ENCODE measurements at regions not wholly inside any gene's neighbourhood (a gene's known extent, or its start where the extent isn't known, plus 50 kb on each side); places are given as distances from the start of the nearest gene placed in this dataset.

GRCh38 chr5:60010853-60011252, 117.3 kb upstream of the PDE4D start:
- no peak overlapping the region for H3K4me3 ChIP-seq (ENCODE audit: low read depth, low read length)
- H3K36me3 ChIP-seq (ENCODE audit: control insufficient read depth, insufficient read depth, low read length) = no peaks in the 10 kb centered on the region
- DNase-seq (ENCODE audit: low read depth) = no peak
- TF ChIP-seq CTCF (IDR thresholded peaks at IDR 0.05; ENCODE audit: insufficient read depth, low read length, poor library complexity, severe bottlenecking) = no peak
- no peaks in the 10 kb centered on the region for H3K27me3 ChIP-seq (ENCODE audit: control insufficient read depth, insufficient read depth, low read length)

- no peak for DNase-seq (ENCODE audit: low read depth)
- TF ChIP-seq CTCF (IDR thresholded peaks at IDR 0.05; ENCODE audit: insufficient read depth, low read length, poor library complexity, severe bottlenecking) = peak; percentile 6
- Histone ChIP-seq H3K27me3 (ENCODE audit: control insufficient read depth, insufficient read depth, low read length) (no peaks in the 10 kb centered on the region), H3K4me3 (ENCODE audit: low read depth, low read length) (no peak overlapping the region), H3K36me3 (ENCODE audit: control insufficient read depth, insufficient read depth, low read length) (no peaks in the 10 kb centered on the region)
Measured at GRCh38 chr5:60010328-60010727, 116.8 kb upstream of the PDE4D start.

- Histone ChIP-seq H3K27me3 (ENCODE audit: control insufficient read depth, insufficient read depth, low read length) (no peaks in the 10 kb centered on the region), H3K4me3 (ENCODE audit: low read depth, low read length) (no peak overlapping the region), H3K36me3 (ENCODE audit: control insufficient read depth, insufficient read depth, low read length) (no peaks in the 10 kb centered on the region)
- no peak for TF ChIP-seq CTCF (IDR thresholded peaks at IDR 0.05; ENCODE audit: insufficient read depth, low read length, poor library complexity, severe bottlenecking)
- no peak for DNase-seq (ENCODE audit: low read depth)
Measured at GRCh38 chr5:60007729-60008128, 114.2 kb upstream of the PDE4D start.

- TF ChIP-seq CTCF (IDR thresholded peaks at IDR 0.05; ENCODE audit: insufficient read depth, low read length, poor library complexity, severe bottlenecking) = no peak
- DNase-seq (ENCODE audit: low read depth) = peak; percentile 31
Measured at GRCh38 chr5:59999056-59999455, 105.5 kb upstream of the PDE4D start.

GRCh38 chr5:59992206-59992605, 98.7 kb upstream of the PDE4D start:
- H3K36me3 ChIP-seq (ENCODE audit: control insufficient read depth, insufficient read depth, low read length) = no peaks in the 10 kb centered on the region
- DNase-seq (ENCODE audit: low read depth) = no peak
- no peak for TF ChIP-seq CTCF (IDR thresholded peaks at IDR 0.05; ENCODE audit: insufficient read depth, low read length, poor library complexity, severe bottlenecking)
- H3K27me3 ChIP-seq (ENCODE audit: control insufficient read depth, insufficient read depth, low read length) = no peaks in the 10 kb centered on the region
- no peak overlapping the region for H3K4me3 ChIP-seq (ENCODE audit: low read depth, low read length)

More at GRCh38 chr5:59999056-59999455, 105.5 kb upstream of the PDE4D start:
- H3K36me3 ChIP-seq (ENCODE audit: control insufficient read depth, insufficient read depth, low read length) = no peaks in the 10 kb centered on the region
- H3K4me3 ChIP-seq (ENCODE audit: low read depth, low read length) = no peak overlapping the region
- no peaks in the 10 kb centered on the region for H3K27me3 ChIP-seq (ENCODE audit: control insufficient read depth, insufficient read depth, low read length)

GRCh38 chr5:59988396-59988795, 94.9 kb upstream of the PDE4D start:
- Histone ChIP-seq H3K4me3 (ENCODE audit: low read depth, low read length) (no peak overlapping the region), H3K27me3 (ENCODE audit: control insufficient read depth, insufficient read depth, low read length) (no peaks in the 10 kb centered on the region), H3K36me3 (ENCODE audit: control insufficient read depth, insufficient read depth, low read length) (no peaks in the 10 kb centered on the region)
- no peak for TF ChIP-seq CTCF (IDR thresholded peaks at IDR 0.05; ENCODE audit: insufficient read depth, low read length, poor library complexity, severe bottlenecking)
- DNase-seq (ENCODE audit: low read depth) = no peak

Data from kidney epithelial cell (primary cell).